ENCODE measurements at regions not wholly inside any gene's neighbourhood (a gene's known extent, or its start where the extent isn't known, plus 50 kb on each side); places are given as distances from the start of the nearest gene placed in this dataset.

DNA sequence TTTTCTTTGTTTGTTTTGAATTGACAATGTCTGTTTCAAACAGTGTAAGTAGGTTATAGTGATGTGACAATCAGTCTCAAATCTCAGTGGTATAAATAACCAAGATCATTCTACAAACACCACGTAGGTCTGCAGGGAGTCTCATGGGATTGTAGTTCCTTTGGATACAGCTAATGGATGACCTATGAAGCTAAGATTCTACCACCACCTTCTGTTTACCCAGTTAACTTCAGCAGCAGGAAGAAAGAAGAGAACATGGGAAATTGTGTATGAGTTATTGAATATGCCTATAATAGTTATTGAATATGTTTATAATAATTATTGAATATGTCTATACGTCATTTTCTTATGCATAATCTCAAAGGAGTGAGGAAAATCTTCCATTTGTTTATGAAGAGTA is 63.9 kb upstream of the SLITRK5 start:
- TF ChIP-seq POLR2AphosphoS5 (IDR thresholded peaks at IDR 0.05; ENCODE audit: borderline replicate concordance, low read depth, low read length) (no peak), EZH2 (IDR thresholded peaks at IDR 0.05) (no peak), FOXP2 (optimal IDR thresholded peaks at IDR 0.05; ENCODE audit: control extremely low read depth, extremely low read length, insufficient read depth) (no peak)

Measured in SK-N-MC (cell line).